Karpas-422 (cell line): ENCODE measurements at regions not wholly inside any gene's neighbourhood (a gene's known extent, or its start where the extent isn't known, plus 50 kb on each side); places are given as distances from the start of the nearest gene placed in this dataset.
"Not testable (repeated sequence)": the region's sequence is repeated elsewhere in the genome, so short reads cannot be mapped to it uniquely, and the experiment has no call there.

Source experiments
- DNase-seq: peaks from one replicate; pipeline ENCODE4 v3.0.0-alpha.2; 2015
- H2AFZ ChIP-seq: fragments of 200-600 bp; sonication (generic); 2 replicates; pipeline ENCODE4 v1.6.1; 2014; ENCODE audit warnings: antibody characterized with exemption, low read length, mixed read lengths
- H3K27ac ChIP-seq: fragments of 200-600 bp; sonication (generic); 2 replicates; pipeline ENCODE4 v1.5.1; 2014; ENCODE audit warnings: mild to moderate bottlenecking, low read length, moderate library complexity
- H3K27me3 ChIP-seq: fragments of 200-600 bp; sonication (generic); 2 replicates; pipeline ENCODE4 v1.6.1; 2014; ENCODE audit warnings: low read length, mixed read lengths
- H3K36me3 ChIP-seq: fragments of 200-600 bp; sonication (generic); 2 replicates; pipeline ENCODE4 v1.6.1; 2014; ENCODE audit warnings: low read length, mixed read lengths; ENCODE audit not compliant: insufficient read depth
- H3K4me1 ChIP-seq: fragments of 200-600 bp; sonication (generic); 2 replicates; pipeline ENCODE4 v1.6.1; 2014; ENCODE audit warnings: mild to moderate bottlenecking, low read length, mixed read lengths
- H3K4me2 ChIP-seq: fragments of 200-600 bp; sonication (generic); 2 replicates; pipeline ENCODE4 v1.6.1; 2014; ENCODE audit warnings: low read length, low read depth, mild to moderate bottlenecking; ENCODE audit not compliant: poor library complexity, severe bottlenecking
- H3K4me3 ChIP-seq: fragments of 200-600 bp; sonication (generic); 2 replicates; pipeline ENCODE4 v1.5.1; 2014; ENCODE audit warnings: mild to moderate bottlenecking, antibody characterized with exemption, low read length, mixed read lengths
- H3K79me2 ChIP-seq: fragments of 200-600 bp; sonication (generic); 2 replicates; pipeline ENCODE4 v1.6.1; 2014; ENCODE audit warnings: mild to moderate bottlenecking, low read length, mixed read lengths
- H3K9ac ChIP-seq: fragments of 200-600 bp; sonication (generic); 2 replicates; pipeline ENCODE4 v1.6.0; 2014; ENCODE audit warnings: low read length
- H3K9me2 ChIP-seq: fragments of 200-600 bp; sonication (generic), shearing (Covaris generic); replicated peaks from 2 replicates; pipeline ENCODE4 v1.6.0; 2014; ENCODE audit warnings: mild to moderate bottlenecking, low read length, moderate library complexity; ENCODE audit not compliant: insufficient read depth
- H3K9me3 ChIP-seq: fragments of 300-700, 200-600 bp; sonication (generic); 2 replicates; pipeline ENCODE4 v1.6.1; 2014; ENCODE audit warnings: low read length, mixed read lengths
- H4K20me1 ChIP-seq: fragments of 200-600 bp; sonication (generic); 2 replicates; pipeline ENCODE4 v1.6.1; 2014; ENCODE audit warnings: mild to moderate bottlenecking, antibody characterized with exemption, low read length, low read depth; ENCODE audit not compliant: insufficient read depth

DNA sequence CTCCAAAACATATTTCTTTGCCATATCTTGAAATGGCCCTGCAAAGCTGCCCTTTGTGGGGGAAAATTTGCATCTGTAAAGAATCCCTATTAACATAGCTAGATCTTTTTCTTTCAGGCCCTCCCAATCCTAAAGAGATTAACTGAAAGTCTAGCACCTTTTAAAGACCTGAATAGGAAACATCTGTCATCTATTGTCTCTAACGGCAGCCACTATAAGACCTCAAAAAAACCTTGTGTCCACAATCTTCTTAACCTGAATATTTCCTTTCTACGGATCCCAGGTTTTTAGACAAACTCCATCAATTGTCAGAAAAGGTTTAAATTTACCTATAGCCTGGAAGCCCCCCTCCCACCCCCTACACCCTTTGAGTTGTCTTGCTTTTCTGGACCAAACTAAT, 241.3 kb downstream of the NPR3 start:
- H3K9me2 ChIP-seq, H3K4me3 ChIP-seq: not testable (repeated sequence)

DNA sequence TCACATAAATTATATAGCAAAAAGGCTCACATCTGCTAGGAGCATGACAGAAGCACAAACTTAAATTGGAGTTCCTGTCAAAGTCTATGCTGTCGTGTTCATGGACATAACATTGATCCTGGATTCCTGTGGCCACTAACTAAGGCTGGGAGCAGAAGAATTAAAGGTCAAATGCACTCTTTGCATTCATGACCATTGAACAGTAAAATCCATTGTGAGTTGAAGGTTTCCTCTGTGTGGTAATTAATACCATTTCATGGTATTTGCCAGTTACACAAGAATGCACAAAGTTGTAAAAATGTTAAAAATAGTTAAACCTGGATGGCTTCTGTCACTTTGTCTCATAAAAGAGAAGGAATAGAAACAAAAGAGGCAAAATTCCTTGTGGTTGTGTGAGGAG, 242.6 kb downstream of the NPR3 start:
- no peak overlapping the region for H3K4me2 ChIP-seq
- DNase-seq = no peak
- no peaks in the 10 kb centered on the region for H3K4me1 ChIP-seq
- H2AFZ ChIP-seq = no peak overlapping the region
- no peaks in the 10 kb centered on the region for H3K9me3 ChIP-seq
- H3K27ac ChIP-seq = no peak overlapping the region
- H3K36me3 ChIP-seq = no peaks in the 10 kb centered on the region
- H3K27me3 ChIP-seq = no peaks in the 10 kb centered on the region
- H4K20me1 ChIP-seq = no peaks in the 10 kb centered on the region
- no peak overlapping the region for H3K4me3 ChIP-seq
- no peaks in the 10 kb centered on the region for H3K79me2 ChIP-seq
- H3K9ac ChIP-seq = no peak overlapping the region
- no peaks in the 10 kb centered on the region for H3K9me2 ChIP-seq

More for the DNA sequence above, 241.3 kb downstream of the NPR3 start:
- H3K4me2 ChIP-seq, H4K20me1 ChIP-seq, H3K36me3 ChIP-seq, H2AFZ ChIP-seq, H3K79me2 ChIP-seq, H3K9ac ChIP-seq, DNase-seq, H3K4me1 ChIP-seq, H3K27ac ChIP-seq, H3K9me3 ChIP-seq, H3K27me3 ChIP-seq: not testable (repeated sequence)

DNA sequence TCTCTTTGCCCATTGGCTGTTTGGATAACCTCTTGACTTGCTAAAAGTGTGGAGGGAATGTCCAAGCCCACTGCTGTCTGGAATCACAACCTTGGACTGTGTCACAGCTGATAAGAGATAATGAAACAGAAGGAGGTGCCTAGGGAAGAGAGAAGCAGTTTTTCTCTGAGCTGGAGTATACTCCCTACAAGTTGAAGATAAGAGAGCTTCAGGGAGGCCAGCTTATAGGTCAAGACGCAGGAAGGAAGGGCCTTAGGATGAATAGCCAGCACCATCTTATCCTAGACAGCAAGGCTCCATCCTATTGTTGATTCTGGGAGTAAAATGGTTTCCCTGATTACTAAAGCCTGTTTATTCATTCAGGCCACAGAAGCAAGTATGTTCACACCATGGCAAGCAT, 244.7 kb downstream of the NPR3 start:
- DNase-seq = no peak
- Histone ChIP-seq H2AFZ (no peak overlapping the region), H3K4me1 (no peaks in the 10 kb centered on the region), H3K36me3 (no peaks in the 10 kb centered on the region), H3K9me2 (no peaks in the 10 kb centered on the region), H3K4me2 (no peak overlapping the region), H3K9me3 (no peaks in the 10 kb centered on the region), H3K4me3 (no peak overlapping the region), H3K9ac (no peak overlapping the region), H4K20me1 (no peaks in the 10 kb centered on the region), H3K79me2 (no peaks in the 10 kb centered on the region), H3K27me3 (no peaks in the 10 kb centered on the region), H3K27ac (no peak overlapping the region)

DNA sequence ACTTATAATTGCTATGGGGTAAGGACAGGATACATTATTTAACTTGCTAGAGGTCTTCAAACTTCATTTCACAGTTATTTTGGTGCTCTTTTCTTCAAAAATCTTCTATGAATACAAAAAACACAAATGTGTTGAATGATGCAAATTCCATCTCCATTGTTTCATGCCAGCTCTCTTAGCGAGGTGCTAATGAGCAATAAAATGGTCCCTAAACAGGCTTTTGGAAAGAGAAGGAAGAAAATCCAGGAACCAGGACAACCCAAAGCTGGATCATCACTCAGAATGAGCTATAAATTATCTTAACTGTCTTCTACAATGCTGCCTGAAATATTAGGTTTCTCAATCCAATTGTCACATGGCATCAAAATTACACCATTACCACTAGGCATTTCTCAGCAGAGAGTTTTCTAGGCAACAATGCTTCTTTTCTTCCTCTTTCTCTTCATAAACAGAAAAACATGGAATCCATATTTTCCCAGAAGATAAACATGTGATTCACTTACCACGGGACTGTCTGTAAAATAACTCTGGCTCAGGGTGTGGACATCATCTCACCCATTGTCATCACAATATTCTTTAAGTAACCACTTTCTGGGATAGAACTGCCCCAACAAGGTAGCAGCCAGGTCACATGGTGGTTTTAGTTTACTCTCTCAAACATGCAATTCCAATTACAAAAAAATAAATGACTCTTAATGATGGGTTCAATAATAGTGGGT, 249.4 kb downstream of the NPR3 start:
- H3K9me2 ChIP-seq = no peaks in the 10 kb centered on the region
- H3K4me2 ChIP-seq = no peak overlapping the region
- no peaks in the 10 kb centered on the region for H3K36me3 ChIP-seq
- no peak for DNase-seq
- H3K9ac ChIP-seq = no peak overlapping the region
- no peaks in the 10 kb centered on the region for H3K27me3 ChIP-seq
- no peaks in the 10 kb centered on the region for H3K4me1 ChIP-seq
- no peaks in the 10 kb centered on the region for H3K9me3 ChIP-seq
- H3K27ac ChIP-seq = no peak overlapping the region
- H4K20me1 ChIP-seq = no peaks in the 10 kb centered on the region
- no peaks in the 10 kb centered on the region for H3K79me2 ChIP-seq
- no peak overlapping the region for H3K4me3 ChIP-seq
- no peak overlapping the region for H2AFZ ChIP-seq

DNA sequence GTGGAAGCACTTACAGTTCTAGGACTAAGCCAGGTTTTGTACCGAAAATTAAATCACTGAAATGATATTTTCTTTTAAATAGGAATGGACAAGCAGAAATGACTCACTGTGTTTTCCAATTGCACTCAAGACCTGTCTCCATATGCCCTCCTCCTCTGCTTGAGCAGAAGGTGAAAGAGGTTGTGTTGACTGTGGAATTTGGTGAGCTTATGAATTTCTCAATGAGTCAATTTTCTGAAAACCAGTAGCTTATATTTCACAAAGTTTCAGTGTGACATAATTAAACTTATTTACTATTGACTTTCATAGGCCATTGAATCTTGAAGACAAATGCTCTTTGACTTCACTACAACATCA, 249.9 kb downstream of the NPR3 start:
- Histone ChIP-seq H3K27me3 (no peaks in the 10 kb centered on the region), H4K20me1 (no peaks in the 10 kb centered on the region), H3K27ac (no peak overlapping the region), H3K4me3 (no peak overlapping the region), H3K9me2 (no peaks in the 10 kb centered on the region), H3K4me2 (no peak overlapping the region), H3K36me3 (no peaks in the 10 kb centered on the region), H3K9ac (no peak overlapping the region), H3K9me3 (no peaks in the 10 kb centered on the region), H2AFZ (no peak overlapping the region), H3K4me1 (no peaks in the 10 kb centered on the region), H3K79me2 (no peaks in the 10 kb centered on the region)
- no peak for DNase-seq

DNA sequence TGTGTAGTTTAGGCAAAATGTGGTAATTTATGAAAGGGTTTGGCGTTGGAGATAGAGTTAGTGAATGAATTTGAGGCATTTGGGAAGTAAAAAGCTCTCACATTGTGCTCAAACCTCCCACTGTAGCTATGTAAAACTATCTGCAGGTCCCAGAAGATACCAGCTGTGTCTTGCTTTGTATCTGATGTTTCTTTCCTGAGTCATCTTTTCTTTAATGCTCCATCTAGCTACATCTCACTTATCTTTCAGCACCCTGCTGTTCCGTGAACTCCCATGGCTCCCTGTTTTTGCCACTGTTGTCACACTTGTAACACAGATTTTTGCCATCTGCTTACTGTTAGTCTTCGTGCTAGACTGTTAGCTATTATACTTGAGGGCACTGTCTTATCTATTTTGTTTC, 253.1 kb downstream of the NPR3 start:
- Histone ChIP-seq H3K36me3 (no peaks in the 10 kb centered on the region), H3K79me2 (no peaks in the 10 kb centered on the region), H3K9me3 (no peaks in the 10 kb centered on the region), H3K9ac (no peak overlapping the region), H3K4me3 (no peak overlapping the region), H3K4me2 (no peak overlapping the region), H3K27ac (no peak overlapping the region), H3K27me3 (no peaks in the 10 kb centered on the region), H3K4me1 (no peaks in the 10 kb centered on the region), H4K20me1 (no peaks in the 10 kb centered on the region), H2AFZ (no peak overlapping the region), H3K9me2 (no peaks in the 10 kb centered on the region)
- DNase-seq = no peak

DNA sequence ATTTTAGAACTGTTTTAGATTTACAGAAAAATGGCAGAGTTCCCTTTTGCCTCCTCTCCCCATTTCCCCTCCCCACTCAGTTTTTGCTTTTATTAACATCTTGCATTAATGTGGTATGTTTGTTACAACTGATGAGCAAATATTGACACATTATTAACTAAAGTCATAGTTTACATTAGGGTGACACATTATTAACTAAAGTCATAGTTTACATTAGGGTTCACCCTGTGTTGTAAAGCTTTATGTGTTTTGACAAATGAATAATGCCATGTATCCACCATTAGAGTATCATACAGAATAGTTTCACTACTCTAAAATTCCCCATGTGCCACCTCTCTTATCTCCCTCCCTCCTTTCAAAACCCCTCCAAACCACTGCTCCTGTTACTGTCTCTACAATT, 262.5 kb downstream of the NPR3 start:
- DNase-seq = no peak
- H3K9me3 ChIP-seq = no peaks in the 10 kb centered on the region

DNA sequence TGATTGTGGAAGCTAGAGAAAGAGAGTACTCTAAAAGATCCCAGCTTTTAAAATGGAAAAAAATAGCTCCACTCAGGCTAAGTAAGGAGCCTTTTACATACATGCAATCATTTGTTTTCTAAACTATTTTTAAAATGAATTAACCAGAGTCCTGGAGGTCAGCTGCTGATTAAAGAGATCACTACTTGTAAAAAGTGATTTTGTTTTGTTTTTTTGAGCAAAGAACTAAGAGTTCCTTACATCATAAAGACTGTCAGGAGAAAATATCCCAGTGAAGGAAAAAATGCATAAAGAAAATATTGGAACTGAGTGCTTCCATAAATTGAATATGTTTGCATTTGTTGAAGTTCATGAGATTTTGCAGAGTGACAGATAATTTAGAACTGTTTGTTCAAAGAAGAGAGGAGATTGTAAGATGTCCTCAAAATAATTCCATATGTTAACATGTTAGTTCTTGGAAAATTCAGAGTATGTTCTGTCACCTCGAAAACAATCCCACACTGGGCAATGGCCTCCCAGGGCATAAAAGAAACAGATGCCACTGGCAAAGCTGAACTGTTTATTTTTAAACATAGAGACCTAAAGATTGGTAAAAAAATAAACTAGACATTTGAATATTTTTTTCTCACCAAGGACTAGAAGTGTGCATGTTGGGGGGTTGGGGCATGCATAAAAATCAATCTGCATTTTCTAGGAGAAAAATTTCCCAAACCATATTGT, 264.7 kb downstream of the NPR3 start:
- H3K27ac ChIP-seq = no peak overlapping the region
- H3K79me2 ChIP-seq = no peaks in the 10 kb centered on the region
- no peak overlapping the region for H2AFZ ChIP-seq
- H3K36me3 ChIP-seq = no peaks in the 10 kb centered on the region
- no peak overlapping the region for H3K9ac ChIP-seq
- H3K9me2 ChIP-seq = no peaks in the 10 kb centered on the region
- no peaks in the 10 kb centered on the region for H3K9me3 ChIP-seq
- no peak for DNase-seq
- no peak overlapping the region for H3K4me2 ChIP-seq
- H3K4me3 ChIP-seq = no peak overlapping the region
- H3K27me3 ChIP-seq = no peaks in the 10 kb centered on the region
- no peaks in the 10 kb centered on the region for H4K20me1 ChIP-seq
- no peaks in the 10 kb centered on the region for H3K4me1 ChIP-seq

More for the DNA sequence above, 262.5 kb downstream of the NPR3 start:
- no peaks in the 10 kb centered on the region for H3K4me1 ChIP-seq
- H3K79me2 ChIP-seq = no peaks in the 10 kb centered on the region
- no peak overlapping the region for H3K9ac ChIP-seq
- no peaks in the 10 kb centered on the region for H4K20me1 ChIP-seq
- no peaks in the 10 kb centered on the region for H3K27me3 ChIP-seq
- no peak overlapping the region for H2AFZ ChIP-seq
- H3K4me2 ChIP-seq = no peak overlapping the region
- no peaks in the 10 kb centered on the region for H3K36me3 ChIP-seq
- no peak overlapping the region for H3K4me3 ChIP-seq
- H3K27ac ChIP-seq = no peak overlapping the region
- H3K9me2 ChIP-seq = no peaks in the 10 kb centered on the region
